ENCODE measurements at regions not wholly inside any gene's neighbourhood (a gene's known extent, or its start where the extent isn't known, plus 50 kb on each side); places are given as distances from the start of the nearest gene placed in this dataset.
"Not testable (repeated sequence)": the region's sequence is repeated elsewhere in the genome, so short reads cannot be mapped to it uniquely, and the experiment has no call there.

DNA sequence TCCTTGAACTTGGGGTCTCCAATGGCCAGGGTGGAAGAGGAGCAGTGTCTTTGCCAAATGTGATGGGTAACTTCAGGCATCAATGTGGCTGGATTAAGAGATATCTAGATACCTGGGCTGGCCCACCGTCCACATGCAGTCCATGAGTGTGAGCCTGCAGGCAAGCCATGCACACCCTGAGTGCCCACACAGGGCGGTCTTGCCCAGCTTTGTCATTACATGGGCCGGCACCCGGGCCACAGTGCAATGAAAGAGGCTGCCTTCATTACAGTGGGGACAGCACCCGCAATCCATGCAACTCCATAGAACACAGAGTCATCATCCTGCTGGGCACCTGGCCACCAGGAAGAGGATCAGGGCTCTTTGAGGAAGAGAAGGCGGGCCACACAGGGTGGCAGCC lies 263.8 kb upstream of the IRX1 start:
- 92 to 100% methylated on average over 4 to 5 of the region's 6 CpGs for WGBS, 2 experiments (ENCODE audit: insufficient coverage in 2 of 2)
- H3K4me3 ChIP-seq (ENCODE audit: extremely low read depth, insufficient read depth, low read length, poor library complexity, severe bottlenecking), result no peak overlapping the region
- peaks cover 3% of the 10 kb centered on the region for H3K9me3 ChIP-seq (ENCODE audit: control insufficient read depth, low read length)
- no peaks in the 10 kb centered on the region for H3K36me3 ChIP-seq (ENCODE audit: control insufficient read depth, insufficient read depth, low read length)
- no peak overlapping the region for H3K27ac ChIP-seq (ENCODE audit: low read depth, low read length, severe bottlenecking)
- no peaks in the 10 kb centered on the region for H3K4me1 ChIP-seq (ENCODE audit: control insufficient read depth, insufficient read depth, low read length, poor library complexity, severe bottlenecking)

DNA sequence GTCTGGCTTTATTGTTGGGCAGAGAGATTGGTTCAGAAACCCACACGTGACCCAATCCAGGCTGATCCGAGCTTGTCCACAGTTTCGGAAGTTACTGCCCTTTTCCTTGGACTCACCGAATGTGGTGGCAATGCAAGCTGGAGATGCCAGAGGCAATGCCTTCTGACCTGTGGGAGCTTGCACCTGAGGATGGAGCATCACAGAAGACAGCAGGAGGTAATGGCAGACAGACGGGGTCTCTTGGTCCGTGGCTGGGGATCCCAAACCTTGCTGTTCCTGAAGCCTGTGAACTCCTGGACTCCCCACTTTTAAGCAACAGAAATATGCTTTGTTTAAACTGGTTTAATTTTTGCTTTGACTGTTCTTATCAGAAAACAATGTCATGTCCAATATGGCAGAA lies 265.2 kb upstream of the IRX1 start:
- peaks cover 3% of the 10 kb centered on the region for H3K9me3 ChIP-seq (ENCODE audit: control insufficient read depth, low read length)
- no peaks in the 10 kb centered on the region for H3K4me1 ChIP-seq (ENCODE audit: control insufficient read depth, insufficient read depth, low read length, poor library complexity, severe bottlenecking)
- WGBS, 2 experiments (ENCODE audit: insufficient coverage in 2 of 2), result 93 to 95% methylated on average over 5 to 6 of the region's 6 CpGs
- no peak overlapping the region for H3K27ac ChIP-seq (ENCODE audit: low read depth, low read length, severe bottlenecking)
- H3K36me3 ChIP-seq (ENCODE audit: control insufficient read depth, insufficient read depth, low read length), result no peaks in the 10 kb centered on the region
- H3K4me3 ChIP-seq (ENCODE audit: extremely low read depth, insufficient read depth, low read length, poor library complexity, severe bottlenecking), result no peak overlapping the region

GRCh38 chr5:3329427-3329826 lies 266.2 kb upstream of the IRX1 start:
- no peak overlapping the region for H3K4me3 ChIP-seq (ENCODE audit: extremely low read depth, insufficient read depth, low read length, poor library complexity, severe bottlenecking)
- WGBS, 2 experiments (ENCODE audit: insufficient coverage in 2 of 2), result 84 to 92% methylated on average over 4 of the region's 4 CpGs
- H3K27ac ChIP-seq (ENCODE audit: low read depth, low read length, severe bottlenecking), result no peak overlapping the region
- H3K4me1 ChIP-seq (ENCODE audit: control insufficient read depth, insufficient read depth, low read length, poor library complexity, severe bottlenecking), result no peaks in the 10 kb centered on the region
- no peaks in the 10 kb centered on the region for H3K36me3 ChIP-seq (ENCODE audit: control insufficient read depth, insufficient read depth, low read length)
- peaks cover 3% of the 10 kb centered on the region for H3K9me3 ChIP-seq (ENCODE audit: control insufficient read depth, low read length)

GRCh38 chr5:3326841-3327232 lies 268.8 kb upstream of the IRX1 start:
- H3K36me3 ChIP-seq (ENCODE audit: control insufficient read depth, insufficient read depth, low read length), result no peaks in the 10 kb centered on the region
- no peak overlapping the region for H3K4me3 ChIP-seq (ENCODE audit: extremely low read depth, insufficient read depth, low read length, poor library complexity, severe bottlenecking)
- H3K9me3 ChIP-seq (ENCODE audit: control insufficient read depth, low read length), result peaks cover 3% of the 10 kb centered on the region
- WGBS, 2 experiments (ENCODE audit: insufficient coverage in 2 of 2), result 20 to 86% methylated on average over 1 to 4 of the region's 9 CpGs
- no peak overlapping the region for H3K27ac ChIP-seq (ENCODE audit: low read depth, low read length, severe bottlenecking)
- no peaks in the 10 kb centered on the region for H3K4me1 ChIP-seq (ENCODE audit: control insufficient read depth, insufficient read depth, low read length, poor library complexity, severe bottlenecking)

DNA sequence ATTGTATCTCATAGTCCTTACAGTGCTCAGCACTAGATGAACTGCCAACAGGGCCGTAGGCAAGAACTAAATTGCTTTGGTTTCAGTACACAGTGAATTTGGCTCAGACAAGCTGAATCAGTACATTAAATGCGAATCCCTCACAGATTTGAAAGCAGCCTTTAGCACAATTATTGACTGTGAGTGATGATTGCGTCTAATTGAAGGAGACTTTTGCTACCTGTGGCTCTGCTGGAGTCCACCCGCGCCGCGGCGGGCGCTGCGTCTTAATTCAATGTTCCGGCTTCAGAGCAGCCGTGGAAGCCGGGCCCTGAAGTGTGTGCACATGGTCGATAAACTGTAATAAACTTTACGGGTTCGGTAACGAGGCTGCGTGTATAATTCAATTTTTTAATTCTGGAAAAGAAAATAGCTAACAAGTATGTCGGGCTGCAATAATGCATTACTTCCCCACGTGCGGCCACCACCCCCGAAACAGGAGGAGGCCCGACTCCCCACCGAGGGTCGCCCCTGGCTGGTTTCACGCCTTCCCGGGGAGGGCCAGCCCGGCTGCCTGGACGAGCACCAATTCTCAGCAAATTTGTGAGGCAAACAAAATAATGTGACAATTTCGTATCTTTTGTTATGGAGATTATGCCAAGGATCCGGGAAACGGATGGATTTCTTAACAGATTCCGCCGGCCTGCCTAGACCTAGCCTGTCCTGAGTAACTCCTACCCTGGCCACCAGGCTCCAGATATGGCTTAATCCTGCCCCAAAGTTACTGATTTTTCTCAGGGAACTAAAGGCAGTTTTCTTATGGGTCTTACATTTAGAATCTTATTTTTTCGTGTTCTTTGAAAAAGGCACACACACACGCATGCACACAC lies 269.4 kb upstream of the IRX1 start:
- H3K4me3 ChIP-seq (ENCODE audit: extremely low read depth, insufficient read depth, low read length, poor library complexity, severe bottlenecking), result no peak overlapping the region
- H3K36me3 ChIP-seq (ENCODE audit: control insufficient read depth, insufficient read depth, low read length), result no peaks in the 10 kb centered on the region
- 72 to 73% methylated on average over 33 to 34 of the region's 36 CpGs for WGBS, 2 experiments (ENCODE audit: insufficient coverage in 2 of 2)
- H3K27ac ChIP-seq (ENCODE audit: low read depth, low read length, severe bottlenecking), result no peak overlapping the region
- peaks cover 3% of the 10 kb centered on the region for H3K9me3 ChIP-seq (ENCODE audit: control insufficient read depth, low read length)
- H3K4me1 ChIP-seq (ENCODE audit: control insufficient read depth, insufficient read depth, low read length, poor library complexity, severe bottlenecking), result no peaks in the 10 kb centered on the region

DNA sequence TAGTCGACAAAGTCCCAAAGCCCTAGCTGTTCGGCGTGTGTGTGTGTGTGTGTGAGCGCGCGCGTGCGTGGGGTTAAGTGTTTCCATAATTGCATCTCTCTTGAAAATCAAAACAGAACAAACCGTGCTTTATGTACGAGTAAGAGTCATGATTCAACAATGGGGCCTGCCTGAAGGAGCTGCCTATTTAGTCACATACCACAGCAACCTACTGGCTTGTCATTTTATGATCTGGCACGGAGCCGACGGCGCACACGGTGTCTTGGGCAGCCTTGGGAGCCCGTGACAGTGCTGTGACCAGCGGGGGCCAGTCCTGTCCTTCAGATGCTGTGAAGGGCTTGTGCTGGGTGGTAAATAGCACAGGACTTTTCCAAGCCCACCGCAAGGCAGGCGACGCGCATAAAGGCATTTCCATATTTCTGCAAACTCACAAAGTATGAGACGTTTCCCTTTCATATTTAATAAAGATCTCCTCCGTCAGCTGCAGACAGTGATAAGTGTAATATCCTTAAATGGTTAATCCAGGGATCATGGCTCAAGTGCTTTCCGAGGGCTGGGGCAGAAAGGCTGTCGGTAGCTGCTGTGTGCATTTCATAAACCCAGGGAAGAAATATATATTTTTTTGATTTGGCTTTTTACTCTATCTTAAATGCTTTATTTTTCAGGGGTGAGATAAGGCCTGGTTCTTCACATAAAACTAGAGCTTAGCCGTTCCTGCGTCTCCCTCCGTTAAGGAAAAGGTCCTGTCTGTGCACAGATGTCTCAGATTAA lies 270.2 kb upstream of the IRX1 start:
- peaks cover 3% of the 10 kb centered on the region for H3K9me3 ChIP-seq (ENCODE audit: control insufficient read depth, low read length)
- H3K36me3 ChIP-seq (ENCODE audit: control insufficient read depth, insufficient read depth, low read length), result no peaks in the 10 kb centered on the region
- H3K4me1 ChIP-seq (ENCODE audit: control insufficient read depth, insufficient read depth, low read length, poor library complexity, severe bottlenecking), result no peaks in the 10 kb centered on the region
- WGBS, 2 experiments (ENCODE audit: insufficient coverage in 2 of 2), result 94% methylated on average over 9 to 23 of the region's 28 CpGs
- no peak overlapping the region for H3K27ac ChIP-seq (ENCODE audit: low read depth, low read length, severe bottlenecking)
- no peak overlapping the region for H3K4me3 ChIP-seq (ENCODE audit: extremely low read depth, insufficient read depth, low read length, poor library complexity, severe bottlenecking)

- no peaks in the 10 kb centered on the region for H3K9me3 ChIP-seq (ENCODE audit: control insufficient read depth, low read length)
- H3K4me1 ChIP-seq (ENCODE audit: control insufficient read depth, insufficient read depth, low read length, poor library complexity, severe bottlenecking), result no peaks in the 10 kb centered on the region
- 88 to 96% methylated on average over 32 to 33 of the region's 36 CpGs for WGBS, 2 experiments (ENCODE audit: insufficient coverage in 2 of 2)
- no peaks in the 10 kb centered on the region for H3K36me3 ChIP-seq (ENCODE audit: control insufficient read depth, insufficient read depth, low read length)
- no peak overlapping the region for H3K27ac ChIP-seq (ENCODE audit: low read depth, low read length, severe bottlenecking)
- no peak overlapping the region for H3K4me3 ChIP-seq (ENCODE audit: extremely low read depth, insufficient read depth, low read length, poor library complexity, severe bottlenecking)
Observed at GRCh38 chr5:3324421-3325101, 271.1 kb upstream of the IRX1 start.

GRCh38 chr5:3323966-3324365 lies 271.7 kb upstream of the IRX1 start:
- H3K4me1 ChIP-seq (ENCODE audit: control insufficient read depth, insufficient read depth, low read length, poor library complexity, severe bottlenecking); H3K9me3 ChIP-seq (ENCODE audit: control insufficient read depth, low read length); H3K36me3 ChIP-seq (ENCODE audit: control insufficient read depth, insufficient read depth, low read length); H3K4me3 ChIP-seq (ENCODE audit: extremely low read depth, insufficient read depth, low read length, poor library complexity, severe bottlenecking); H3K27ac ChIP-seq (ENCODE audit: low read depth, low read length, severe bottlenecking): not testable (repeated sequence)
- 93 to 95% methylated on average over 5 to 6 of the region's 6 CpGs for WGBS, 2 experiments (ENCODE audit: insufficient coverage in 2 of 2)

DNA sequence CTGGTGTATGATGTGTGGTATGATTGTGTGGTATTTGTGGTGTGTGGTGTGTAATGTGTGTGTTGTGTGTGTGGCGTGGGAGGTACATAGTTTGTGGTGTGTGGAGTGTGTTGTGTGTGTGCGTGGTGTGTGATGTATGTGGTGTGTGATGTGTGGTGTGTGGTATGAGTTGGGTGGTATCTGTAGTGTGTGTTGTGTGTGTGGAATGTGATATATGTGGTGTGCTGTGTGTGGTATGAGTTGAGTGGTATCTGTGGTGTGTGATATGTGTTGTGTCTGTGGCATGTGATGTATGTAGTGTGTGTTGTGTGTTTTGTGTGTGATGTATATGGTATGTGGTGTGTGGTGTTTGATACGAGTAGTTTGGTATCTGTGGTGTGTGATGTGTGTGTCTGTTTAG lies 272.5 kb upstream of the IRX1 start:
- 77 to 78% methylated on average over 3 of the region's 3 CpGs for WGBS, 2 experiments (ENCODE audit: insufficient coverage in 2 of 2)
- Histone ChIP-seq H3K4me1 (ENCODE audit: control insufficient read depth, insufficient read depth, low read length, poor library complexity, severe bottlenecking) (no peaks in the 10 kb centered on the region), H3K4me3 (ENCODE audit: extremely low read depth, insufficient read depth, low read length, poor library complexity, severe bottlenecking) (no peak overlapping the region), H3K27ac (ENCODE audit: low read depth, low read length, severe bottlenecking) (no peak overlapping the region), H3K9me3 (ENCODE audit: control insufficient read depth, low read length) (no peaks in the 10 kb centered on the region), H3K36me3 (ENCODE audit: control insufficient read depth, insufficient read depth, low read length) (no peaks in the 10 kb centered on the region)

DNA sequence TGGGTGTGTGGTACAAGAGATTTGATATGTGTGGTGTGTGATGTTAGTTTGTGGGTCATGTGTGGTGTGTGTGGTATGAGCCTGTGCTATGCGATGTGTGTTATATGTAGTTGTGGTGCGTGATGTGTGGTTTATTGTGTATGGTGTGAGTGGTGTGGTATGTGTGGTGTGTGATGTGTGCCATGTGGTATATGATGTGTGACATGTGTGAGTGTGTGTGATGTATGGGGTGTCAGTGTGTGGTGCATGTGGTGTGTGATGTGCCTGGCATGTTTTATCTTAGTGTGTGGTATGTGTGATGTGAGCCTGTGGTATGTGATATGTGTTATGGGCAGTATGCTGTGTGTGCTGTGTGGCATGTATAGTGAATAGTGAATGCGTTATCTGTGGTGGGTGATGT lies 273.0 kb upstream of the IRX1 start:
- H3K4me3 ChIP-seq (ENCODE audit: extremely low read depth, insufficient read depth, low read length, poor library complexity, severe bottlenecking), result no peak overlapping the region
- H3K9me3 ChIP-seq (ENCODE audit: control insufficient read depth, low read length), result no peaks in the 10 kb centered on the region
- H3K4me1 ChIP-seq (ENCODE audit: control insufficient read depth, insufficient read depth, low read length, poor library complexity, severe bottlenecking), result no peaks in the 10 kb centered on the region
- H3K36me3 ChIP-seq (ENCODE audit: control insufficient read depth, insufficient read depth, low read length), result no peaks in the 10 kb centered on the region
- H3K27ac ChIP-seq (ENCODE audit: low read depth, low read length, severe bottlenecking), result no peak overlapping the region
- WGBS, 2 experiments (ENCODE audit: insufficient coverage in 2 of 2), result 94% methylated on average over 3 of the region's 3 CpGs

Measured in mesodermal cell (in vitro differentiated cells).